ENCODE measurements at regions not wholly inside any gene's neighbourhood (a gene's known extent, or its start where the extent isn't known, plus 50 kb on each side); places are given as distances from the start of the nearest gene placed in this dataset.
"Not testable (repeated sequence)": the region's sequence is repeated elsewhere in the genome, so short reads cannot be mapped to it uniquely, and the experiment has no call there.

DNA sequence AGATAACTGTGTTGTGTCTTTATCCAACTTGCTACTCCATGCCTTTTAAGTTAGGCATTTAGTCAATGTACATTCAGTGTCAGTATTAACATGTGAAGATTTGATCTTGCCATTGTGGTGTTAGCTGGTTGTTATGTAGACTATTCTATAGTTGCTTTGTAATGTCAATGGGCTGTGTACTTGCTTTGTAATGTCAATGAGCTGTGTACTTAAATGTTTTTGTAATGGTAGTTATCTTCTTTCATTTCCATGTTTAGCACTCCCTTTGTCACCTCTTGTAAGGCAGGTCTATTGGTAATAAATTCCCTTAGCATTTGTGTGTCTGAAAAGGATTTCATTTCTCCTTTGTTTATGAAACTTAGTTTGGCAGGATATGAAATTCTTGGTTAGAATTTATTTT is 53.4 kb downstream of the MC4R start:
- DNase-seq (ENCODE audit: low read depth): no peak

DNA sequence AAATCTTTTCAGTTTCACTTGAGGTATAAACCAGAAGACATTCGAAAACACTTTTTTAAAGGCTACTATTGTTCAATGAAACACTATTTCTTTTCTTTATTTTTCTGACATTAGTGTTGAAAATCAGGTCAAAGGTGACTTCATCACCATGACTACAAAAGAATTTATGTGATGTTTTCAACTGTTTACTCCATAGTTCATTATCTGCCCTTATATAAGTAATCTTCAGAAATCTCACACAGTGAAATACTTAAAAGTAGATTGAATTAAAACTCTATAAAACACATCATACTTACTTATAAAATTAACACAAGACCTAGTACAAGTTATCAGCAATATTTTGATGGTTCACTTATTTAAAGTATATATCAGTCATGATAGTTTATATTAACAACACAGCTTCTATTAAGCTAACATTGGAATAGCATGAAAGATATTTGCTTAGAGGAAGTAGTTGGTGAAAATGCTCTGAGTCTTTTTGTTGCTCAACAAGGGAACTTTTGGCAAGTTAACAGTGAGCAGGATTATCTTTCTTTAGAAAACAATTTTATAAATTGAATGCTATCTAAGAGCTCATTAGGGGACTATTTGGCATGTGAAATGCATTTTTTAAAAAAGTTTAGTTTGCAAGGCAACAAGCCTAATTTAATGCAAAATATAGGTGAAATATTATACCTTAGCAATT is 60.8 kb downstream of the MC4R start:
- no peak for DNase-seq (ENCODE audit: low read depth)

DNA sequence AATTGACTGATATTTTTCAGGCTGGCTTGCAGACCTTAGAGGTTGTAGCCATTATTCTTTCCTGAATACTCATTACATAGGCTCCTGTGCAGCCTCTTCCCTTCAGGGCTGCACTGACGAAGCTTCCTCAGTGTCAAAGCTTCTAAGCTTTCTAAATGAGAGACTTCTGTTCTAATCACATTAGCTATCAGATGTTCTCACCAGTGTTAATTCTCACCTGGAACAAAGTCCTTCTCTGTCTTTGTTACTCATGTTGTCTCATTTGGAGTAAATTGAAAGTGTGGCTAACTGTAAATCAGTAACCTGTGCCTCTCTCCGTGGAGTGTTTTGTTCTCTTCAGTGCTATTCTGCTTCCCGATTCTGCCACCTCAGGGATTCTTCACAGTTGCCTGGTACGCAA is 76.9 kb downstream of the MC4R start:
- no peak for DNase-seq (ENCODE audit: low read depth)

DNA sequence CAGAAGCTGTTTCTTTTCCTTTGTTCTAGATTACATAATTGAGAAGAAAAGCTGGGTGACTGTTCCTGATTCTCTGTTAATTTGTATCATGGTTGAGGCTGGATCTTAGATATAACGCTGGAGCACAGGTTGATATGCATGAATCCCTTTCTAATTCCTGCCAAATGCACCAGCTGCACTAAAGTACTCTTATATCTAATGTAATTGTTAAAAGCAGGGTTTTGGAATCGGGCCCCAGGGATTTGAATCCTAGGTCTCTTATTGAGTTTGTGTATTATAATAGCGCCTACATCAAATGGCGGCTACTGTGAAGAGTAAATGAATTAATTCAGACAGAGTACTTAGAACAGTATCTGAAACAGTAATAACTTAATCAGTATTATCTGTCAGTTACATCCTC is 80.4 kb downstream of the MC4R start:
- DNase-seq (ENCODE audit: low read depth): no peak

DNA sequence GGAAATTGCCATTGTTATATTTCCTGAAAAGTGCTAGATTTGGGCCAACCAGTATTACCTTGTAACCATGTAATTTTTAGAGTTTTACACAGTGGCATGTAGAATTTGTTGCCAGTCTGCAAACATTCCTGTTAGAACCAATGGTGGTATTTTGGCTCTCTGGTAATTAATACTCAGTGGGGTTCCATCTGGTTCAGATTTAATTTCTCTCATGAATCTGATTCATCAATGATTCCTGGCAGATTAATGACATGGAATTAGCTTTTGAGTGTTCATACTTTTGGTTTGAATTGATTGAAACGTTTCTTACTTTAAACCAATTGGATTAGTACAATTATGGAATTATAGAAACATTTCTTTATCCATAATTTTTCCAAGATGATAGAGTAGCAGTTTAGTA is 93.2 kb downstream of the MC4R start:
- no peak for DNase-seq (ENCODE audit: low read depth)

DNA sequence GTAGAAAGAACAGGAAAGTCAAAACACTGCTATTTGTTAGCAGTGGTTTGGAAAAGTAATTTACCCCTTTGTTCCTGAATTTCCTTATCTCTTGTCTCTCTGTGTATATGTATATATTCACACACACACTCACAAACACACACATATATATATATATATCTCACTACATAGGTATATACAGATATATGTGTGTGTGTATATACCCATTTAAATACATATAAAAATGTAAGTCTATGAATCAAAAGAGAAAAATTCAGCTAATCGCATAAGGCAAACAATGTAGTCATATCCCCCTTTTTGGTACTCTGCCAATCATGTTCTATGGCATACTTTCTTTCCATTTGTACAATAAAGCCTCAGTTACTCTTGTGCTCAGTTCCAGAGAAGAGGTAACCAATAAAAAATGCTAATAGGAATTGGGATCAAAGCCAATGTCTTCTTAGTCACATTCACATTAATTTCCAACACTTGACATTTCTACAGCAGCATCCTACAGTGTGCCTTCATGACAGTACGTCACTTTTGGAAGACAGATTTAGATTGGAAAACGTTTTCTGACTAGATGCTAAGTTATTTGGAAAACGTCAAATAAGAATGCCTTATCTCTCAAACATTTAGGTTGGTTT is 94.6 kb downstream of the MC4R start:
- DNase-seq (ENCODE audit: low read depth): peak; percentile 24

GRCh38 chr18:60267391-60268058 is 105.0 kb downstream of the MC4R start:
- DNase-seq (ENCODE audit: low read depth): no peak

DNA sequence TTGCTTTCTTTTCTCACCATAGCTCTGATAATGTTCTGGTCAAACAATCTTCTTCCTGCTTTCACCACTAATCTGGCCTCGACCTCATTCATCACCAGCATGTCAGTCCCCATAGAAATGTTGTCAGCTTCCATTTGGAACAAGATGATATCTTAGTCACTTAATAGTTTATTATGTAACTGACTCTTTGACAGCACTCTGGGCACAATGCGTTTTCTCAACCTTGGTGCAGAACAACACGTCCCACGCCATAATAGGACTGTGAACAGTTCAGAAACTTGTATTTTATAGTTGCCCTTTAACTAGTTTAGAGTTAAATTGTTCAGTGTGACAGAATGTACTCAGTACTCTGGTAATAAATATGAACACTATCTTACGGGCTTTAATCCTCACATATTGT is 106.0 kb downstream of the MC4R start:
- DNase-seq (ENCODE audit: low read depth): peak; percentile 17

DNA sequence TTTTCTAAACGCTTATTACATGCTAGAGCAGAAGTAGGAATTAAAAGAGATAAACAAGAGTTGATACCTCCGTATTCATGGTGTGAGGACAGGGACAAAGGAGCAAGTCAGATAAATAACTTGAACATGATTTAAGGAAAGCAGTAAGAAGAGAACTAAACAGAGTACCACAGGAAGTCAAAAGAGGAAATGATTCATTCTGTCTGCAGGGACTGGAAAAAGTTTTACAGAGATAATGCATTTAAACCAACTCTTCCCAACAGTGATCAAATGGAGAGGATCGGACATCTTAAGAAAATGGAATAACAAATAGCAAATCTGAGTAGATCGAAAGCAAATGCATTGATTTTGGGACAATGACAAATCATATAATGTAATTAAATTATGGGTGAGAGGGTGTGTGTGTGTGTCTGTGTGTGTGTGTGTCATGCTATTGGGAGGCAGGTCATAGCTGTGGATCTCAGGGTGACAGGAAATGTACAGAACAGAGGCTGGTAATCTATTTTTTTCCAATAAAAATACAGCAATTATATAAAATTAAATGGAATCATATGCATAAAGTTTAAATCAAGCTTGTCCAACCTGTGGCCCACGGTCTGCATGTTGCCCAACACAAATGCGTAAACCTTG is 113.4 kb downstream of the MC4R start:
- DNase-seq (ENCODE audit: low read depth): peak; percentile 20

DNA sequence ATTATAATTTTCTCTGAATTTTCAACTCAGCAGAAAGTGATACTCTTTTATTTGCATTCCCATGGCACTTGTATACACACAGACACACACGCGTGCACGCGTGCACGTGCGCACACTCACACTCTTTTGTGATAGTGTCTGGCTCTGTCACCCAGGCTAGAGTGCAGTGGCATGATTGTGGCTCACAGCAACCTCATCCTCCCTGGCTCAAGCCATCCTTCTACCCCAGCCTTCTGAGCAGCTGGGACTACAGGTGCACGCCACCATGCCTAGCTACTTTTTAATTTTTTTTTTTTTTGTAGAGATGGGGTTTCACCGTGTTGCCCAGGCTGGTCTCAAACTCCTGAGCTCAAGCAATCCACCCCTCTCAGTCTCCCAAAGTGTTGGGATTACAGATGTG is 123.2 kb downstream of the MC4R start:
- no peak for DNase-seq (ENCODE audit: low read depth)

DNA sequence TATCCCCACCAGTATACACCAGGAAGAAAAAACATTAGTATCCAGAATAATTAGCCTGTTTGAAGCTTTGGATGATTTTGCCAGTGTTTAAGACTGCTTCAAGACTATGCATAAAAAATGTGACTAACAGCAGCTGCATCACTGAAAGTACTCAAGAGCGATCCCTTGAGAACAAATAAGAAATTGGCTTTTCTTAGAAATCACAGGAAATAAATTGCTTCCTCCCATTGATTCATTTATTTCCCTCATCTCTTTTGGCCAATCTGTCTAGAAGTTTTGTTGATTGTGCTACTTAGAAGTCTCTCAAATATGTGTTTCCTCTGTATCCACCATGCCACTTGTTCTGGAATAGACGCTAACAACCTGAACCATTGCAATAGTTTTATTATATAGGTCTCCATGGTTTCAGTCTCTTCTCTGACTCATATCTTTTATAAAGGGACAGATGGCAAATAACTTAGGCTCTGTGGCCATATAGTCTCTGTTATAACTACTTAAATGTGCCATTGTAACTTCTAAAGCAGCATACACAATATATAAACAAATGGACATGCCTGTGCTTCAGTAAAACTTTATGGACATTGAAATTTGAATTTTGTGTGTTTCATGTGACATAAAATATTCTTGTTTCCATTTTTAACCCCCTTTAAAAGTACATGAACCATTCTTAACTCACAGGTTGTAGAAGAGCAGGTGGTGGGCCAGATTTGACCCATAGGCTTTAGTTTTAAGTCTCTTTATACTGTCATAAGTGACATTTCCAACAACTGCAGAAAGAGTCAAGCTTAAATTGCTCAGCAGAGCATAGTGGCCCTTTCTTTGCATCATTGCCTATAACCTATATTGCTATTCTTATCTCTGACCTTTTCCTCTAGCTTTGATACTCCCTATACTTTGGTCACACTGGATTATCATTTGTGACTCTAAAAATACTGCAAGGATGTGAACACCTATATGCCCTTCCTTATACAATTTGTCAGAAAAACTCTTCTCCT is 123.9 kb downstream of the MC4R start:
- DNase-seq (ENCODE audit: low read depth): no peak

- no peak for DNase-seq (ENCODE audit: low read depth)
Observed at GRCh38 chr18:60247103-60247502, 125.5 kb downstream of the MC4R start.

GRCh38 chr18:60246606-60247005 is 126.0 kb downstream of the MC4R start:
- no peak for DNase-seq (ENCODE audit: low read depth)

- no peak for DNase-seq (ENCODE audit: low read depth)
Observed at GRCh38 chr18:60245096-60245495, 127.5 kb downstream of the MC4R start.

- not testable (repeated sequence) for DNase-seq (ENCODE audit: low read depth)
Observed at GRCh38 chr18:60239024-60239710, 133.4 kb downstream of the MC4R start.

- no peak for DNase-seq (ENCODE audit: low read depth)
Observed at GRCh38 chr18:60235164-60235563, 137.4 kb downstream of the MC4R start.

- peak; percentile 52 for DNase-seq (ENCODE audit: low read depth)
Observed at GRCh38 chr18:60232541-60232940, 140.0 kb downstream of the MC4R start.

GRCh38 chr18:60228609-60229595 is 143.7 kb downstream of the MC4R start:
- DNase-seq (ENCODE audit: low read depth): no peak

GRCh38 chr18:60215432-60215831 is 157.1 kb downstream of the MC4R start:
- no peak for DNase-seq (ENCODE audit: low read depth)

- no peak for DNase-seq (ENCODE audit: low read depth)
Observed at GRCh38 chr18:60209042-60209441, 163.5 kb downstream of the MC4R start.
